ENCODE measurements at regions not wholly inside any gene's neighbourhood (a gene's known extent, or its start where the extent isn't known, plus 50 kb on each side); places are given as distances from the start of the nearest gene placed in this dataset.

DNA sequence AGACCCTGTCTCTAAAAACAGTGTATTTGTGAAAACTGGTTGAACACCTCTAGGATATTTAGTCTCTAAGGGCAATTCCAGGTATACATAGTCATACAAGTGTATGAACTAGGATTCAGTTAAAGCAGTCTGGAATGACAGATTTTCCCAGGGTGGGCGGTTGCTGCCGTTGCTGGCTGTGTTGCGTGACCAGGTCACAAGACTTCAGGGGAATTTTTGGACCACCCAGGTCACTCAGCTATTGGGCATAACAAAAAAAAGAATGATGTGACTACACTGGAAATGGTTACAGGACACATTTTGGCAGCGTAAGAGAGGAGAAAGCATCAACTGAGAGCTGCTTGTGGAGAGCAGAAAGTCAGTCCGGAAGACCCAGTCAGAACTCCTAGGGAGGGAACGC, 58.0 kb upstream of the ZBTB7C start:
- no peak overlapping the region for H3K27ac ChIP-seq
- H3K4me3 ChIP-seq: no peak overlapping the region
- intact Hi-C loops (cut with DNase I): no loop called here
- no peaks in the 10 kb centered on the region for H3K4me1 ChIP-seq
- TF ChIP-seq, protein P1, sequence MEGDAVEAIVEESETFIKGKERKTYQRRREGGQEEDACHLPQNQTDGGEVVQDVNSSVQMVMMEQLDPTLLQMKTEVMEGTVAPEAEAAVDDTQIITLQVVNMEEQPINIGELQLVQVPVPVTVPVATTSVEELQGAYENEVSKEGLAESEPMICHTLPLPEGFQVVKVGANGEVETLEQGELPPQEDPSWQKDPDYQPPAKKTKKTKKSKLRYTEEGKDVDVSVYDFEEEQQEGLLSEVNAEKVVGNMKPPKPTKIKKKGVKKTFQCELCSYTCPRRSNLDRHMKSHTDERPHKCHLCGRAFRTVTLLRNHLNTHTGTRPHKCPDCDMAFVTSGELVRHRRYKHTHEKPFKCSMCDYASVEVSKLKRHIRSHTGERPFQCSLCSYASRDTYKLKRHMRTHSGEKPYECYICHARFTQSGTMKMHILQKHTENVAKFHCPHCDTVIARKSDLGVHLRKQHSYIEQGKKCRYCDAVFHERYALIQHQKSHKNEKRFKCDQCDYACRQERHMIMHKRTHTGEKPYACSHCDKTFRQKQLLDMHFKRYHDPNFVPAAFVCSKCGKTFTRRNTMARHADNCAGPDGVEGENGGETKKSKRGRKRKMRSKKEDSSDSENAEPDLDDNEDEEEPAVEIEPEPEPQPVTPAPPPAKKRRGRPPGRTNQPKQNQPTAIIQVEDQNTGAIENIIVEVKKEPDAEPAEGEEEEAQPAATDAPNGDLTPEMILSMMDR (IDR thresholded peaks at IDR 0.05): no peak
- TF ChIP-seq POLR2A (IDR thresholded peaks at IDR 0.05): no peak
- H3K36me3 ChIP-seq: no peaks in the 10 kb centered on the region
- DNase-seq: no peak
- no peak for ATAC-seq
- WGBS (ENCODE audit: insufficient coverage, low coverage, low lambda C conversion rate, missing lambda C conversion rate): 87% methylated on average over 6 of the region's 6 CpGs
- H3K27me3 ChIP-seq: no peaks in the 10 kb centered on the region
- H3K9me3 ChIP-seq: no peaks in the 10 kb centered on the region

DNA sequence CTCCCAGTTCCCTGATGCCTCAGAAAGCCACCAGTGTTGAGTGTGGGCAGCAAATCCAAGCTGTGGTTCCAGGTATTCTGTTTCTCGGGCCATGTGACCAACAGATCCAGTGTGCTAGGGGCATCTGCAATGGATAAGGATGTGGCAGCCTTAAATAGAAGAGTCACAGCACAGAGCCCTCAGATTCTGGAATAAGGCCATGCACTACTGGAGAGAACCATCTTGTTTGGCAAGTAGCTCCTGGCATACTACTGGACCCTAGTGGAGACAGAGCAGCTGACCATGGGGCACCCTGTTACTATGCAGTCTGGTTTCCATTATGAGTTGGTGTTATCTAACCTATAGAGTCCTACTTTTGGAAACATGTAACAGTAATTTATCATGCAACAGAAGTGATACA, 53.3 kb upstream of the ZBTB7C start:
- Histone ChIP-seq H3K27me3 (no peaks in the 10 kb centered on the region), H3K36me3 (no peaks in the 10 kb centered on the region), H3K4me3 (no peak overlapping the region), H3K9me3 (no peaks in the 10 kb centered on the region), H3K27ac (no peak overlapping the region), H3K4me1 (peaks cover 0 to 6% (median 0%) of the 10 kb centered on the region in 4 donors)
- TF ChIP-seq, protein P1 (IDR thresholded peaks at IDR 0.05): no peak
- no peak for TF ChIP-seq POLR2A (IDR thresholded peaks at IDR 0.05)
- intact Hi-C loops (cut with DNase I): no loop called here
- ATAC-seq (no peak), DNase-seq (no peak)
- no CpG with 5 or more reads among the region's 1 CpG for WGBS (ENCODE audit: insufficient coverage, low coverage, low lambda C conversion rate, missing lambda C conversion rate)

DNA sequence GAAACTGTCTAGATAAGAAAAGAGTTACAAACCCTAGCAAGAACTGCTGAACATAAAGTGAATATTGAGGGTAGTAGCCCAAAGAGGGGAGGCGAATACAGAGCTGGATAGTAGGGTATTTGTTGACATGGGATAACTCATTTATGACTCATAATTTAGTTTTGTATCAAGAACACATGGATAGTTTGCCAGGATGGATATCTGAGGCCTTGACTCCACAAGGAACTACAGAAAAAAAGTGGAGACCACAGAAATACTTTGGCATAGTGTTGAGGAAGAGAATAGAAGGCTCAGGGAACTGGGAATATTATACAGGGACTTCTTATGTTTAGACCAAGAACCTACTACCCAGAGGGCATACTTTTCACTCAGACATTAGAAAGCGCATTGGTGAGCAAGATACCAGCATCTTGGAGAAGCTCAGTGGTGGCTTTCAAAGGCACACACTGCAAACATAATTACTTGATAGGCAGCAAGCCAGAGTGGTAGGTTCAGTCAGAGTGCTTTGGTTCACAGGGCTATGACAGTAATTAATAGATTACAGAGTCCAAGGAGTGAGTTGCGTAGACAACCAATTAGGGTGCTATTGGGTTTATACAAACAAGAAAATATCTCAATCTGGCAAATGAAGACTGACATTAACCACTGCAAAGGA, 51.9 kb upstream of the ZBTB7C start:
- DNase-seq (no peak), ATAC-seq (peak in 2 of 4 donors; percentile 48)
- WGBS (ENCODE audit: insufficient coverage, low coverage, low lambda C conversion rate, missing lambda C conversion rate): 48% methylated on average over 2 of the region's 3 CpGs
- Histone ChIP-seq H3K4me3 (no peak overlapping the region), H3K27ac (no peak overlapping the region), H3K36me3 (no peaks in the 10 kb centered on the region), H3K27me3 (no peaks in the 10 kb centered on the region), H3K9me3 (no peaks in the 10 kb centered on the region), H3K4me1 (peaks cover 0 to 6% (median 0%) of the 10 kb centered on the region in 4 donors)
- TF ChIP-seq, protein P1 (IDR thresholded peaks at IDR 0.05): no peak
- no peak for TF ChIP-seq POLR2A (IDR thresholded peaks at IDR 0.05)
- intact Hi-C loops (cut with DNase I): no loop called here

DNA sequence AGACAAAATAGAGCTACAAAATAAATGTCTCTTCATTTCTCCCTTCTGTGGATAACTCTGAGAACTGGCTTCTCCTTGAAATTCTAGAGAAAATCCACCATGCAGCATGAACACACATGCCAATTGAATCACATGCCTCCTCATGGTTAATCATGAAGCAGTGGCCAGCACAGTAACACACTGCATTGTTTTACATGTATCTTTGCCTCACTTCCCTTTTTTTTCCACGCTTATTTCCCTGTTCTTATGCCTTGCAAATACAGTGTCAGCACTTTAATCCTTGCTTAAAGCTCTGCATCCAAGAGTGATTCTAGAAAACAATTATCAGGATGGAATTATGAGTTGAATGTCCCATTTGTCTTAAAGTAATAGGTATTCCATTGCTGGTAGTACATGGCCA, 50.3 kb upstream of the ZBTB7C start:
- Histone ChIP-seq H3K9me3 (no peaks in the 10 kb centered on the region), H3K27me3 (no peaks in the 10 kb centered on the region), H3K36me3 (no peaks in the 10 kb centered on the region), H3K4me1 (peaks cover 0 to 10% (median 0%) of the 10 kb centered on the region in 4 donors), H3K4me3 (no peak overlapping the region), H3K27ac (no peak overlapping the region)
- WGBS (ENCODE audit: insufficient coverage, low coverage, low lambda C conversion rate, missing lambda C conversion rate): 23% methylated on average over 1 of the region's 1 CpG
- DNase-seq: no peak
- intact Hi-C loops (cut with DNase I): no loop called here
- peak in 3 of 4 donors; percentile 19 to 48 (median 23) for ATAC-seq
- TF ChIP-seq POLR2A (IDR thresholded peaks at IDR 0.05): no peak
- TF ChIP-seq, protein P1 (IDR thresholded peaks at IDR 0.05): no peak

DNA sequence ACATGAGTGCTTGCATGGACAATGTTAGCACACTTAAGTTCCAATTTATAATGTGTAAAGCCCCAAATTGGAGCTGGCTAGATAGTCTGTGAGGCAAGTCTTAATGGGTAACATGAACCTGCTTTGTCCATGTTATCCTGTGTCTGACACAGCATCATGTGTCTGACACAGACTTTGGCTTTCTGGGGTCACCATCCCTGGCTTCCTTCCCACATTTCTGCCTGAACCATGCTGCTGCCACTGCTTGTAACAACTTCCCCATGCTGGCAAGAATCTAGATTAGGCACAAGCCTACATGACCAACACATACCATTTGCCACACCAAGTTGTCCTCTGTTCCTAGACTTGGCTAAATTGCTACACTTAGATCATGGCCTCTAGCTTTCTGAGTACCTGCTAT, 49.8 kb upstream of the ZBTB7C start:
- no peaks in the 10 kb centered on the region for H3K9me3 ChIP-seq
- ATAC-seq (no peak), DNase-seq (no peak)
- no peaks in the 10 kb centered on the region for H3K27me3 ChIP-seq
- H3K4me3 ChIP-seq: no peak overlapping the region
- H3K36me3 ChIP-seq: no peaks in the 10 kb centered on the region
- H3K27ac ChIP-seq: no peak overlapping the region
- H3K4me1 ChIP-seq: peaks cover 0 to 14% (median 0%) of the 10 kb centered on the region in 4 donors
- TF ChIP-seq, protein P1 (IDR thresholded peaks at IDR 0.05): no peak
- TF ChIP-seq POLR2A (IDR thresholded peaks at IDR 0.05): no peak
- intact Hi-C loops (cut with DNase I): no loop called here

Data from right lobe of liver (tissue), 6 donors.